Endothelial cell (in vitro differentiated cells): ENCODE measurements at regions not wholly inside any gene's neighbourhood (a gene's known extent, or its start where the extent isn't known, plus 50 kb on each side); places are given as distances from the start of the nearest gene placed in this dataset.
"Not testable (repeated sequence)": the region's sequence is repeated elsewhere in the genome, so short reads cannot be mapped to it uniquely, and the experiment has no call there.

Source experiments
- DNase-seq: peaks from one replicate; pipeline ENCODE4 v3.0.0; 2021; ENCODE audit warnings: low spot score
- H3K27ac Mint-ChIP-seq: one replicate; pipeline ENCODE4 v1.8.0; 2021; ENCODE audit warnings: mixed read lengths, inconsistent platforms; ENCODE audit not compliant: unreplicated experiment
- H3K27me3 Mint-ChIP-seq: one replicate; pipeline ENCODE4 v1.8.0; 2021; ENCODE audit warnings: mild to moderate bottlenecking, moderate library complexity, mixed read lengths, inconsistent platforms; ENCODE audit not compliant: unreplicated experiment
- H3K36me3 Mint-ChIP-seq: one replicate; pipeline ENCODE4 v1.8.0; 2021; ENCODE audit warnings: mild to moderate bottlenecking, low read depth, mixed read lengths, inconsistent platforms; ENCODE audit not compliant: unreplicated experiment
- H3K4me1 Mint-ChIP-seq: one replicate; pipeline ENCODE4 v1.8.0; 2021; ENCODE audit warnings: mild to moderate bottlenecking, mixed read lengths, inconsistent platforms; ENCODE audit not compliant: unreplicated experiment
- H3K4me3 Mint-ChIP-seq: one replicate; pipeline ENCODE4 v1.8.0; 2021; ENCODE audit warnings: mild to moderate bottlenecking, mixed read lengths, inconsistent platforms; ENCODE audit not compliant: unreplicated experiment
- H3K9me3 Mint-ChIP-seq: one replicate; pipeline ENCODE4 v1.8.0; 2021; ENCODE audit warnings: mixed read lengths, inconsistent platforms; ENCODE audit not compliant: unreplicated experiment
- CTCF ChIP-seq: fragments of 200-600 bp; sonication (generic); IDR thresholded peaks from one replicate; pipeline ENCODE4 v1.5.0; 2021; ENCODE audit warnings: antibody characterized with exemption; ENCODE audit not compliant: unreplicated experiment

DNA sequence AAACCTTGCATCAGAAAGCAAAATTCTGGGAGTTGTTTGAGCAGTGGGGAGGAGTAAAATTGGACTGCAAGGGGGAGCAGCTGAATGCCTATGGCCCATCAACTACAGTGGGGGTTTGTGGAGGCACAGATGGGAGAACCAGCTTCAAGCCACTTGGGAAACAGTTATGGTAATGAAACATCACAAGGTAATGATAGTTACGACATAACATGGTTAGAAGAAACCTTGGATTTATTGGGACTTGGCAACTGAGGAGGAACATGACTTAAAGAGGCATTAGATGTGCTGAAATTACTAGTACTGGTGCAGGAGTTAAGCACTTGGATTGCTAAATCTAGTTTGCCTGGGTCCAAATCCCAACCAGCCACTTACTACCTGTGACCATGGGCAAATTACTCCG, 868.4 kb downstream of the KCNMA1 start:
- DNase-seq, result no peak
- H3K36me3 Mint-ChIP-seq, result no peaks in the 10 kb centered on the region
- no peaks in the 10 kb centered on the region for H3K4me1 Mint-ChIP-seq
- H3K4me3 Mint-ChIP-seq, result no peak overlapping the region
- H3K9me3 Mint-ChIP-seq, result no peaks in the 10 kb centered on the region
- TF ChIP-seq CTCF, result no peak
- peaks cover 3% of the 10 kb centered on the region for H3K27me3 Mint-ChIP-seq
- no peak overlapping the region for H3K27ac Mint-ChIP-seq

- H3K36me3 Mint-ChIP-seq, result no peaks in the 10 kb centered on the region
- no peaks in the 10 kb centered on the region for H3K9me3 Mint-ChIP-seq
- no peaks in the 10 kb centered on the region for H3K4me1 Mint-ChIP-seq
- DNase-seq, result no peak
- no peak overlapping the region for H3K4me3 Mint-ChIP-seq
- H3K27ac Mint-ChIP-seq, result no peak overlapping the region
- no peak for TF ChIP-seq CTCF
- peaks cover 3% of the 10 kb centered on the region for H3K27me3 Mint-ChIP-seq
Measured at GRCh38 chr10:76766682-76767081, 870.9 kb downstream of the KCNMA1 start.

DNA sequence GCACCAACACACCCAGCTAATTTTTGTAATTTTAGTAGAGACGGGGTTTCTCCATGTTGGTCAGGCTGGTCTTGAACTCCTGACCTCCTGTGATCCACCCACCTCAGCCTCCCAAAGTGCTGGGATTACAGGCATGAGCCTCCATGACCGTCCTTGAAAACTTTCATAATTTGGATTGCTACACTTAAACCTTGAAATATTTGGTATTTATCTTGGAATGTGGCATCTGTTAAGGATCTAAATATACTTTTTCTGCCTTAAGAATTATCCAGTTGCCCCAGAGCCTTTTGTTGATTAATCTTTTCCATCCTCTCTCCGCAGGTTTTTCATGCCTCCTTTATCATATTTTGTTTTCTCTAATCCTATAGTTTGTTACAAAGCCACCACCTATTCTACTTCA, 872.7 kb downstream of the KCNMA1 start:
- not testable (repeated sequence) for H3K27ac Mint-ChIP-seq, H3K27me3 Mint-ChIP-seq, DNase-seq, H3K9me3 Mint-ChIP-seq, H3K4me1 Mint-ChIP-seq, H3K4me3 Mint-ChIP-seq, H3K36me3 Mint-ChIP-seq

DNA sequence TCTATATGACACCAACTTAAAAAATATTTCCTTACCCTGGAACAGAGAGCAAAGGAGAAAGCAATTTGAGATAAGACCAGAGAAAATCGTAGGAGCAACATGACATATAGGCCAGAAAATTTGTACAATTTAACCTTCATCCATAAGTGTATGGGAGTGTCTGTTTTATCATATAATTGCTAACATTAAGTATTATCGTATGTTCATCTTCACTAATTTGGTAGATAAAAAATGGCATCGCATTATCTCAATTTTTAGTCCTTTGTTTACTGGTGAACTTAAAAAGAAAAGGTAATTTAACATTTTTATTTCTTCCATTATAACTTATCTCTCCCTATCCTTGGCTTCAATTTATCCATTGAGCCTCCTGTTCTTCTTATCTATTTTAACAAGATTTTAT, 873.4 kb downstream of the KCNMA1 start:
- Mint-ChIP-seq H3K4me3 (no peak overlapping the region), H3K9me3 (no peaks in the 10 kb centered on the region), H3K27ac (no peak overlapping the region), H3K27me3 (peaks cover 1% of the 10 kb centered on the region), H3K36me3 (no peaks in the 10 kb centered on the region), H3K4me1 (no peaks in the 10 kb centered on the region)
- no peak for DNase-seq
- TF ChIP-seq CTCF, result no peak

DNA sequence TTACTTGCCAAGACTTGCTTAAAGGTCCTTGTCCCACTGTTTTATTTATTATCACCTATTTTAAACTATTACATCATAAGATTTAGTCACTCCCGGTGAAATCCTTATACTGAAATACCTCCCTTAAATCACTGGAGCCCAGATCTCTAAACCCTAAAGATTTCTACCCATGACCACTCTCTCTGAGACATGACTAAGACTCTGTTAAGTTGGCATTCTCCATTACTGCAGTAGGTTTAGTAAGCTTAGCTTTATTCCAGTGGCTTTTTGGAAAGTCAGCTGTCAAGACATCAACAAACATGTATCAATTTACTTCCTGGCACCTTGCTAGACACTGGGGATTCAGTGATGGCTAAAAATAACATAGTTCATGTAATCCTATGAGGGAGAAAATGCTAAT, 874.2 kb downstream of the KCNMA1 start:
- H3K4me1 Mint-ChIP-seq, result no peaks in the 10 kb centered on the region
- H3K27ac Mint-ChIP-seq, result no peak overlapping the region
- TF ChIP-seq CTCF, result no peak
- no peak overlapping the region for H3K4me3 Mint-ChIP-seq
- no peak for DNase-seq
- H3K36me3 Mint-ChIP-seq, result no peaks in the 10 kb centered on the region
- H3K27me3 Mint-ChIP-seq, result no peaks in the 10 kb centered on the region
- no peaks in the 10 kb centered on the region for H3K9me3 Mint-ChIP-seq

- Mint-ChIP-seq H3K36me3 (no peaks in the 10 kb centered on the region), H3K27me3 (no peaks in the 10 kb centered on the region), H3K4me3 (no peak overlapping the region), H3K9me3 (no peaks in the 10 kb centered on the region), H3K27ac (no peak overlapping the region), H3K4me1 (no peaks in the 10 kb centered on the region)
- DNase-seq, result no peak
- TF ChIP-seq CTCF, result no peak
Measured at GRCh38 chr10:76759681-76760080, 877.9 kb downstream of the KCNMA1 start.
